Dendritic cell treated with granulocyte-macrophage colony-stimulating factor and Interleukin-4, amounts not matched to agents 40 ng/mL and 50 ng/mL, for 4 days (primary cell): ENCODE measurements at regions not wholly inside any gene's neighbourhood (a gene's known extent, or its start where the extent isn't known, plus 50 kb on each side); places are given as distances from the start of the nearest gene placed in this dataset.

Source experiments
- H3K27ac Mint-ChIP-seq: one replicate; pipeline ENCODE4 v1.8.0; 2022; ENCODE audit warnings: mild to moderate bottlenecking, mixed read lengths
- H3K27me3 Mint-ChIP-seq: one replicate; pipeline ENCODE4 v1.8.0; 2022; ENCODE audit warnings: mild to moderate bottlenecking, mixed read lengths
- H3K36me3 Mint-ChIP-seq: one replicate; pipeline ENCODE4 v1.8.0; 2022; ENCODE audit warnings: low read depth, mixed read lengths
- H3K4me1 Mint-ChIP-seq: one replicate; pipeline ENCODE4 v1.8.0; 2022; ENCODE audit warnings: low read depth, mixed read lengths
- H3K4me3 Mint-ChIP-seq: one replicate; pipeline ENCODE4 v1.8.0; 2022; ENCODE audit warnings: mild to moderate bottlenecking, moderate library complexity, mixed read lengths
- H3K9me3 Mint-ChIP-seq: one replicate; pipeline ENCODE4 v1.8.0; 2022; ENCODE audit warnings: mixed read lengths
- intact Hi-C: fragments of 100-400 bp; cut with micrococcal nuclease; formaldehyde crosslinking; loops from one replicate; pipeline ENCODE4 v1.15.0; 2022

DNA sequence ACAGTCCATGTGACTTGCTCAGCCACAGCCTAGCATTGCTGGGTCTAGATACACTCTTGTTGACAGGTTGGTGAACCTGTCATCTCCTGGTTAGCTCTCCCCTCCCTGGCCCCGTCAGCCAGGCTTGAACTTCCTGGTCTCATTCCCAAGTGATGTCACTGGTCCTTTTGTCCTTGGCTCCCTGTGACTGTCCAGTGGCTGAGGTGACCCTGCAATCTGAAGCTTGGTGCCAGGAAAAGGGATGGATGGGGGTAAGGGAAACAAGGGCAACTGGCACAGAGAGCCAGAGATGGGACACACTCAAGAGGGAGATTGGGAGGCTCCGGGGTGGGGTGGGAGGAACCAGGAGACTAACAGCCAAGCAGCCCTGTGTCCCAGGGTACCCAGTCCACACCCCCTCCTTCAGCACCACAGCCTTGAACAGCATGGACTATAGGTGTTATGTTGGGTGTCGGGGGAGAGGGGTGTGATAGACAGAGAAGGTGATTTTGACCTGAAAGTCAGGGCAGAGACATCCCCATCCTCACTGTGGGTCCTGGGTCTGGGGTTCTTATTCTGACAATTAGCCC lies 63.8 kb upstream of the THY1 start:
- Mint-ChIP-seq H3K4me3 (no peak overlapping the region), H3K27me3 (peaks cover 17% of the 10 kb centered on the region), H3K27ac (no peak overlapping the region), H3K36me3 (no peaks in the 10 kb centered on the region), H3K9me3 (no peaks in the 10 kb centered on the region), H3K4me1 (peaks cover 6% of the 10 kb centered on the region)
- intact Hi-C loops = loop anchor here (10.0 kb wide), 1 partner anchor 158 kb away; no protein-coding TSS in a partner anchor

DNA sequence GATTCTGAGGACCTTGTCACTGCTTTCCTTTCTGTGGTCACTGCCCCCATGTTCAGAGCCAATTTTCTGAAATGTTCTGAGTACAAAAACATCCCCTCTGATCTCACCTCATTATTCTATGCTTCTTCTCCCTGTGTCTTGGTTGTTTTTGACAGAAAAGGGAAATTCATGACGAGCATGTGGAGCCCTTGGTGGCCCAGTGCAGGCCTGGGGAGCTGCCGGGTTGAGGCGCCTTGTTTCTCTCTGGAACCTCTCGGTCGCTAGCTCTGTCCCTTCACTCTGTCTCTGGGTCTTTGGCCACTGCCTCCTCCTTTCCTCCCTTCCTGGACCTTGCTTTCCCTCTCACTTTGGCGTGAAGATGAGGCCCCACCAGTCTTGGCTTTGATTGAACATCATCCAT lies 63.0 kb upstream of the THY1 start:
- intact Hi-C loops = loop anchor here (10.0 kb wide), 1 partner anchor 159 kb away; no protein-coding TSS in a partner anchor
- Mint-ChIP-seq H3K27me3 (peaks cover 16% of the 10 kb centered on the region), H3K9me3 (no peaks in the 10 kb centered on the region), H3K4me3 (no peak overlapping the region), H3K27ac (no peak overlapping the region), H3K4me1 (peaks cover 11% of the 10 kb centered on the region), H3K36me3 (no peaks in the 10 kb centered on the region)

DNA sequence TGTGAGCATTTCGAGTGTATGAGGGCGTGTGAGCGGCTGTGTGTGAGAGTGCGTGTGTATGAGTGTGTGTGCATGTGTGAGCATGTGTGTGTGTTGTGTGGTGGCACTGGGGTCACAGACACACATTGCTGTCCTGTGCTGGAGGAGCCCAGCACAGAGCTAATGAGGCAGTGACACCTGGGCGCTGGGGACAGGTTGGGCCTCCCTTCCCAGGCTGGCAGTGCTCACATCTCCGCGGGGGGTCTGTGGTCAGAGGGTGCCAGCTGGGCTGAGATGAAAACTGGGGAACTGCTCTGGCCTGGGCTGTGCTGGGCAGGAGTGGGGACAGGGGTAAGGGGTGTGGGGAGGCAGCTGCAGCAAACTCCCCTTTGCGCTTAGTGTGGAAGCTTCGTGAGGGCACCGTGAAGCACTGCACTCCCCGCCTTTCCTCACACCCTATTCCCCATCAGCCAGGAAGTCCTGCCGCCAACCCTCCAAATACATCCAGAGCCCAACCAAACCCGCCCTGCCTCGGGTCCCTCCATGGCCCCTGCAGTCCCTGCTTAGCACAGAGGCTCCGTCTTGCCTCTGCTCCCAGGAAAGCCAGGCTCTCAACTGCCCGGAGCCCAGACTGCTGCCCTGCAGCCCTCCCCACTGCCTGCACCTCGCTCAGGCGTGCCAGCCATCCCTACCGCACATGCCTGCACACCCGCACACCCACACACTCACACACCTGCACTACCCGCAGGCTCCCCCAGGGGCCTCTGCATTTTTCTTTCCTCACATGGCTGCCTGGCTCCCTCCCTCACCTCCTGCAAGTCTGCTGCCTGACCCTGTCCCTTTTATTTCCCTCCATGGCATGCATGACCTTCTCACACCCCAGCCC lies 62.0 kb upstream of the THY1 start:
- no peak overlapping the region for H3K27ac Mint-ChIP-seq
- H3K4me1 Mint-ChIP-seq = peaks cover 11% of the 10 kb centered on the region
- no peaks in the 10 kb centered on the region for H3K9me3 Mint-ChIP-seq
- intact Hi-C loops = loop anchor here (5.0 to 10.0 kb wide), 2 partner anchors 160 to 182 kb away; no protein-coding TSS in a partner anchor
- no peak overlapping the region for H3K4me3 Mint-ChIP-seq
- H3K27me3 Mint-ChIP-seq = peaks cover 20% of the 10 kb centered on the region
- H3K36me3 Mint-ChIP-seq = no peaks in the 10 kb centered on the region

DNA sequence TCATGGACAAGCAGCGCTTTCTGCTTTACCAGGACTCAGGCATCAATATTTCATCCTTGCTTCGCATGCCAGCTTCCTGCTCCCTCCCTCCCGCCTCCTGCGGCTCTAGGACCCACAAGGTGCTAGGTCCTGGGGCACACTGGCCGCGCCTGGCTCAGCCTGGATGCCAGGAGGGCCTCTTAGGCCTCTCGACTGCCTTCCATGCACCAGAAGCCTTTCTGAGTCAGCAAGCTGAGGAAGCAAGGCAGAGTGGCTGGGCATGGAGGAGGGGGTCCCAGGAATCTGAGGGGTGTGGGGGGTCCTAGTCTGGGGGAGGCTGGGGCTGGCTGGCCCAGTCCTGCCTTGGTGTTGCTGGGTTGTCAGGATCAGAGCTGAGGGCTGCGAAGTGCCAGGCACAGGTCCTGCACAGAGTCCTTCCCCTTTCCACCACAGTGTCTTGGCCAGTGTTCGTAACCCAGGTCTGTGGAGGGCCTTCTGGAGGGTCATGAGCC lies 61.0 kb upstream of the THY1 start:
- Mint-ChIP-seq H3K36me3 (no peaks in the 10 kb centered on the region), H3K4me1 (peaks cover 11% of the 10 kb centered on the region), H3K9me3 (no peaks in the 10 kb centered on the region), H3K27me3 (peaks cover 17% of the 10 kb centered on the region), H3K4me3 (no peak overlapping the region), H3K27ac (no peak overlapping the region)
- intact Hi-C loops = loop anchor here (5.0 to 10.0 kb wide), 2 partner anchors 161 to 183 kb away; no protein-coding TSS in a partner anchor

DNA sequence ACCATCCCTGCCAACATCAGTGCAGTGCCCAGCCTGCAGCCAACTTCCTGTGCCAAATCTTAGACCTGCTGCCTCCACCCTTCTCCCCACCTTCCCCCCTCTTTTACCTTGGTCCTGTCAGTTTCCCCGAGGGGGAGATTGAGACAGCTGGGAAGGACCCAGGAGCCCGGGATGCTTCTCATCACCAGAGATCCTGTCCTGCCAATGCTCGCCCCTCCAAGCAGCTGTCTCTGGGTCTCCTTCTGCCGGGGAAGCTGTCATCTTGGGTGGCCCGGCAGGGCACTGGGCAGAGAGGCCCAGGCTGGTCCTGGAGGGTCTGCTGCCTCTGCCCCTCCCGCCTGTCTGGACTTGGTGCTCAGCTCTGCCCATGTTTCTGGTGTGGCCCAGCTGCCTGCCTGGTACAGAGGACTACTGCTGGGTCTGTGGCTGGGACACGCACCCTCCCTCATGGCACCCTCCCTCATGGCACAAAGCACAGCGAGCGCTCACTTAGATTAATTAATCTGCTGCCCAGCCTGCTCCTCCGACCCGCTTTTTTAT lies 60.4 kb upstream of the THY1 start:
- Mint-ChIP-seq H3K4me3 (no peak overlapping the region), H3K27me3 (peaks cover 16% of the 10 kb centered on the region), H3K4me1 (peaks cover 11% of the 10 kb centered on the region), H3K36me3 (no peaks in the 10 kb centered on the region), H3K9me3 (no peaks in the 10 kb centered on the region), H3K27ac (no peak overlapping the region)
- intact Hi-C loops = loop anchor here (5.0 to 10.0 kb wide), 2 partner anchors 161 to 184 kb away; no protein-coding TSS in a partner anchor

DNA sequence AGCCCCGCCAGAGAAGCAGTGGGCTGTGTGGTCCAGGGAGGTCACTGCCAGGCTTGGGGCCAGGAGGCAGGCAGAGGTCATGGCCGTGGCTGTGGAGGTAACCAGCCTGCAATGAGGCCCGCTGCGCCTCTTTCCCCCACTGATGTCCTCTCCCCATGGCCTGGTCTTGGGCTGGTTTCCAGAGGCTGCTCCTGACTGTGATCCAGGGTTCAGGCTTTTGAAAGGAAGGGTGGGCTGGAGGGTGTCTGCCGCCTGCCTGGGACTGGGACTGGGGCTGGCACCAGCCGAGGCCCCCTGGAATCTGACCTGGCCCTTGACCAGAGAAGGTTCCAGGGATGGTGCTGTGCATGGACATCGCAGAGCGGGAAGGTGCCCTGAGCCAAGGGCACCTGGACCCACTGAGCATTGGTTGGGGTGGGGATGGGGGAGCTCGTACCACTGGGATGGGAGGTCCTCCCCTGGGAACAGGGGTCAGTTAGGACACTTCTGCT lies 59.6 kb upstream of the THY1 start:
- intact Hi-C loops = loop anchor here (5.0 to 10.0 kb wide), 2 partner anchors 162 to 185 kb away; no protein-coding TSS in a partner anchor
- no peaks in the 10 kb centered on the region for H3K36me3 Mint-ChIP-seq
- H3K27ac Mint-ChIP-seq = no peak overlapping the region
- H3K9me3 Mint-ChIP-seq = no peaks in the 10 kb centered on the region
- peaks cover 11% of the 10 kb centered on the region for H3K4me1 Mint-ChIP-seq
- H3K27me3 Mint-ChIP-seq = peaks cover 18% of the 10 kb centered on the region
- no peak overlapping the region for H3K4me3 Mint-ChIP-seq

DNA sequence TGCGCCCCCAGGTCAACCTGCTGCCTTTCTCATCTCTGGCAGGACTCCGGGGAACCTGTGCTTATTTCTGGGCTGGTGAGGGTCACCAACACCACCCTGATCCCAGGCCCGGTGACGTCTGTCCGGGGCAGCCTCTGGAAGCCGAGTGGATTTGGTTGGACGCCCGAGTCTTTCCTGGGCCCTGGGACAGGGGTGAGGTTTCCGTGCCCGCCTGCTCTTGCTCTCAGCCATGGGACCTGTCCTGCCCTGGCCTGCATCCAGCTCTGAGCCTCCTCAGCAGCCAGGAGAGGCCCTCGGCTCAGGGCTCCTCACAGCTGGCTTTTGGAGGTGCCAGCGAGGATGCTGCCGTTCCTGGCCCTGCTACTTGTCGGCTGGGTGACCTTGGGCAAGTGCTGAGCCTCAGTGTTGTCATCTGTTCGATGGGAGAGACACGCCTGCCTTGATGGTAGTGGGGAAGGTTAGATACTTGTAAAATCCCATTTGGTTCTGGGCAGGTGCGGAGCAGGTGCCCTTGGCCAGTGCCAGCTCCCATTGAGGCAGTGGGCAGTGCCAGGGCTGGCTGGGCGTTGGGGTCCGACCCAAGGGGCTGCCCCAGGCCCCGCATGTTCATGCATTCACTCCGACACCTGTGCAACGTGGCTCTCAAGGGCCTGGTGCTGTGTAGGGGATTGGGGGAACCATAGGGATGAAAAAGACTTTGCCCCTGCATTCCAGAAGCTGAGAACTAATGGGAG lies 58.9 kb upstream of the THY1 start:
- peaks cover 22% of the 10 kb centered on the region for H3K27me3 Mint-ChIP-seq
- H3K4me3 Mint-ChIP-seq = no peak overlapping the region
- H3K27ac Mint-ChIP-seq = no peak overlapping the region
- intact Hi-C loops = loop anchor here (1.0 to 10.0 kb wide), 4 partner anchors 52 to 259 kb away; no protein-coding TSS in a partner anchor
- peaks cover 11% of the 10 kb centered on the region for H3K4me1 Mint-ChIP-seq
- H3K36me3 Mint-ChIP-seq = no peaks in the 10 kb centered on the region
- H3K9me3 Mint-ChIP-seq = no peaks in the 10 kb centered on the region

DNA sequence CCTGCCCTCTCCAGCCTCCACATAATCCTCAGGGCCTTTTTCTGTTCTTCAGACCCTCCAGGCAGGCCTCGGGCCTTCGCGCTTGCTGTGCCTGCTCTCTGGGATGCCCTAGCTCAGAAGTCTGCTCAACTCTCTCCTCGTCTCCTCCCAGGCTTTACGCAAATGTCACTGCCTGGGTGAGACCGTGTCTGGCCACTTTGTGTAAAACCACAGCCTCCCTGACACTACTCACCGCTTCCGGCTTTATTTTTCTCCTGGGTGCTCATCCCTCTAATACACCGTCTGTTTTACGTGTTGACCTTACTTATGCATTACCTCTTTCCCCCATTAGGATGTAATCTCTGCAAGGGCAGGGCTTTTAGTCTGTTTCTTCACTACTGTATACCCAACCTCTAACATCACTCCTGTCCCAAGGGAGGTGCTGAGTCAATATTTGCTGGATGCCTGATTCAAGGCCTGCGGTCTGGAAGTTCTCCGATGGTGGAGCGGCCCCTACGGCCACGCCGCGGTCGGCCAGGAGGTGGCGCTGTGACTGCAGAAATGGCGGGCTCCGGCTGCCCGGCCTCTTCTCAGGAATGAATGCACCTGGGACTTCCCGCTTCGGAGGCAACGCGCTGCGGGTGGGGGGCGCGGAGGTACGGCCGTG lies 58.2 kb upstream of the THY1 start:
- no peak overlapping the region for H3K27ac Mint-ChIP-seq
- no peak overlapping the region for H3K4me3 Mint-ChIP-seq
- no peaks in the 10 kb centered on the region for H3K9me3 Mint-ChIP-seq
- intact Hi-C loops = loop anchor here (1.0 to 10.0 kb wide), 4 partner anchors 53 to 260 kb away; no protein-coding TSS in a partner anchor
- H3K36me3 Mint-ChIP-seq = no peaks in the 10 kb centered on the region
- H3K27me3 Mint-ChIP-seq = peaks cover 27% of the 10 kb centered on the region
- H3K4me1 Mint-ChIP-seq = peaks cover 11% of the 10 kb centered on the region

DNA sequence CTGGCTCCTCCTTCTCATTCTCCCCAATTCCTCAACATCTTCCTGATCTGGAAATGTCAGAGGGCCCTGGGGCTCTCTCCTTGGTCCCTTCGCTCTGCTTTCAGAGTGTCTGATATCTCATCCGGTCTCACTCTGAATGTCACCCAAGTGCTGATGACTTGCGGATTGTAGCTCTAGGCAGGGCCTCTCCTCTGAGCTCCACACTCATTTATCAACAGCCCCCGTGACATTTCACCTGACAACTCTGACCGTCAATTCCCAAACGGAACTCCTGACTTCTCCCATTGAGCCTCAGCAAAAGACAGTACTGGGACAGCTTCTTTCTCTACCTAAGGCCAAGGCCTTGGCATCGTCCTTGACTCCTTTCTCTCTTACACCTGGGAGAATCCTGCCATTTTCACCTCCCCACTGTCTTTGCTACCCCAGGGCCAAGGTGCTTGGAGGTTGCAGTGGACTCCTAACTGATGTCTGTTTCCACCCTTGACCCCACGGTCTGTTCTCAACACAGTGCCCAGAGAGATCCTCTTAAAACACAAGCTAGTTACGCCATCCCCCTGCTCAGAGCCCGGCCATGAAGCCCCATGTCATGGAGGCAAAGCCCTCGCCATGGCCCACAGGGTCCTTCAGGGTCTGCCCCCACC lies 57.5 kb upstream of the THY1 start:
- Mint-ChIP-seq H3K9me3 (no peaks in the 10 kb centered on the region), H3K4me1 (peaks cover 11% of the 10 kb centered on the region), H3K27ac (no peak overlapping the region), H3K36me3 (no peaks in the 10 kb centered on the region), H3K4me3 (no peak overlapping the region), H3K27me3 (peaks cover 30% of the 10 kb centered on the region)
- intact Hi-C loops = loop anchor here (1.0 to 10.0 kb wide), 4 partner anchors 54 to 261 kb away; no protein-coding TSS in a partner anchor

DNA sequence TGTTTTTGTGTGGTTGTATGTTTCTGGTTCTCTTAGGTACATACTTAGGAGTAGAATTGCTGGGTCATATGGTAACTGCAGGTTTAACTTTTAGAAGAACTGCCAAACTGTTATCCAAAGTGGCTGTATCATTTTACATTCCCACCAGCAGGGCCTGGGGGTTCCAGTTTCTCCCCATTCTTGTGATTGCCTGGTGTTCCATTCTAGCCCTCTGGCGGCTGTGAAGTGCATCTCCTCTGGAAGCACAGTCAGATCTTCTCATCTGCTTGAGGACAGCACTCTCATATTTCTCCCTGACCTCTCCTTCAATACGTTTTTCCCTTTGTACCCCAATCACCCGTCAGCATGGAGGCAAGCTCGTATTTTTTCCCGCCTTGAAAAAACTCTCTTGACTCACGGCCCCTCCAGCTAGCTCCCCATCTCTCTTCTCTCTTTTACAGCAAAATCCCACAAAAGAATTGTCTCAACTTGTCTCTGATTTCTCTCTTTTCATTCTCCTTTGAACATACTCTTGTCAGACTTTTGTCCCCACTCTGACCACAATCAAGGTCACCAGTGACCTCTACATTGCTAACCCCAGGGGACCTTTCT lies 56.8 kb upstream of the THY1 start:
- Mint-ChIP-seq H3K27ac (no peak overlapping the region), H3K4me1 (peaks cover 17% of the 10 kb centered on the region), H3K9me3 (no peaks in the 10 kb centered on the region), H3K27me3 (peaks cover 30% of the 10 kb centered on the region), H3K4me3 (no peak overlapping the region), H3K36me3 (no peaks in the 10 kb centered on the region)
- intact Hi-C loops = loop anchor here (5.0 to 10.0 kb wide), 2 partner anchors 165 to 188 kb away; no protein-coding TSS in a partner anchor

DNA sequence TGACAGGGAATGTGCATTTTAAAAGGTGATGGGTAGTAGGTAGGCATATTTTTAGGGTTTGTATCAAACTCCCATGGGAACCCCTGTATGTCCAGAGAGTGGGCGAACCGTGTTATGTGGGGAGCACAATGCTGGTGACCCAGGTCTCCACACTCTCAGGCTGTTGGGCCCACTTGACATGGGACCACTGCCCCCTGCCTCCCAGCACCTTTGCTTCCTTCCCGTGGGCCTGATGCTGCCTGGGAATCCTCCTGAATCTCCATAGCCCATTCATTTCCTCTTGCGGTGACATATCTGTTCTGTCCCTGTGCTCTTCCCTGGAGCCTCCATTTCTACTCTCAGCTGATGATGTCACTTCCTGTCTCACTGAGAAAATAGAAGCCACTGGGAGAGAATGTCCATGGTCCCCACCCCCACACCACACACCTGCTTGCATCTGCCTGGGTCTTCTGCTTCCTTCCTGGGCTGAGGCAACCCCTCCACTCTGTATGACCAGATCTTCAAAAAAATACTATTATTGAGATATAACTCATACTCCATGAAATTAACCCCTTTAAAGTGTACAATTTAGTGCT lies 55.8 kb upstream of the THY1 start:
- no peak overlapping the region for H3K4me3 Mint-ChIP-seq
- no peak overlapping the region for H3K27ac Mint-ChIP-seq
- intact Hi-C loops = no loop called here
- H3K9me3 Mint-ChIP-seq = no peaks in the 10 kb centered on the region
- H3K27me3 Mint-ChIP-seq = peaks cover 30% of the 10 kb centered on the region
- H3K4me1 Mint-ChIP-seq = peaks cover 12% of the 10 kb centered on the region
- no peaks in the 10 kb centered on the region for H3K36me3 Mint-ChIP-seq
